ENCODE measurements at regions not wholly inside any gene's neighbourhood (a gene's known extent, or its start where the extent isn't known, plus 50 kb on each side); places are given as distances from the start of the nearest gene placed in this dataset.

DNA sequence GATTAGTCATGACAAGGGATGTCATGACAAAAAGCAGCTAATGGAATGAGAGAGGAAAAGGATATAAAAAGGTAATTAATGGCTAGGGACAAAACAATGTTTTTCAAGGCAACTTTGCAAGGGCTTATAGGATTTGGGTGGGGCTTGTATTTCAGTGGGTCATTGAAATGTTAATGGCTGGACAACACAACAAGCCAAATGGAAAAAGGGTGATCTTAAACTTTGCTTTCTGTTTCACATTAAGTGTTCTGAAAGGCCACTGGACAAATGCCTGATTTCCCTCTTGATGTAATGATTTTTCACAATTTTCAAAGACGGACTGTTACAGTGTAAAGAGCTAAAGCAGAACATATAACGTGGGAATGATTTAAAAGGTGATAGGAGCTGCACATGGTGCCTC lies 345.0 kb downstream of the TUSC7 start:
- TF ChIP-seq, protein P1, sequence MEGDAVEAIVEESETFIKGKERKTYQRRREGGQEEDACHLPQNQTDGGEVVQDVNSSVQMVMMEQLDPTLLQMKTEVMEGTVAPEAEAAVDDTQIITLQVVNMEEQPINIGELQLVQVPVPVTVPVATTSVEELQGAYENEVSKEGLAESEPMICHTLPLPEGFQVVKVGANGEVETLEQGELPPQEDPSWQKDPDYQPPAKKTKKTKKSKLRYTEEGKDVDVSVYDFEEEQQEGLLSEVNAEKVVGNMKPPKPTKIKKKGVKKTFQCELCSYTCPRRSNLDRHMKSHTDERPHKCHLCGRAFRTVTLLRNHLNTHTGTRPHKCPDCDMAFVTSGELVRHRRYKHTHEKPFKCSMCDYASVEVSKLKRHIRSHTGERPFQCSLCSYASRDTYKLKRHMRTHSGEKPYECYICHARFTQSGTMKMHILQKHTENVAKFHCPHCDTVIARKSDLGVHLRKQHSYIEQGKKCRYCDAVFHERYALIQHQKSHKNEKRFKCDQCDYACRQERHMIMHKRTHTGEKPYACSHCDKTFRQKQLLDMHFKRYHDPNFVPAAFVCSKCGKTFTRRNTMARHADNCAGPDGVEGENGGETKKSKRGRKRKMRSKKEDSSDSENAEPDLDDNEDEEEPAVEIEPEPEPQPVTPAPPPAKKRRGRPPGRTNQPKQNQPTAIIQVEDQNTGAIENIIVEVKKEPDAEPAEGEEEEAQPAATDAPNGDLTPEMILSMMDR (IDR thresholded peaks at IDR 0.05), result no peak
- TF ChIP-seq POLR2A (IDR thresholded peaks at IDR 0.05), result no peak
